Transverse colon (tissue), 3 donors: ENCODE measurements at regions not wholly inside any gene's neighbourhood (a gene's known extent, or its start where the extent isn't known, plus 50 kb on each side); places are given as distances from the start of the nearest gene placed in this dataset.
A peak's percentile ranks its signal among the peaks of the same experiment; 100 is the strongest.

Source experiments
- EP300 ChIP-seq: sonication (generic); formaldehyde crosslinking; IDR thresholded peaks from one replicate; pipeline ENCODE4 v1.6.1; 2017; ENCODE audit warnings: antibody characterized with exemption, low read depth
- TF ChIP-seq, protein P1 (sequence below), 5 experiments: fragments of 200-600 bp in 3 of 5; fragments of 450-650 bp in 2 of 5; sonication (generic) in 3 of 5; IDR thresholded peaks; 1 replicate in 2 of 5; 2 replicates in 3 of 5; pipeline ENCODE4 v1.5.1; 2016 to 2017; ENCODE audit warnings: antibody characterized with exemption in 5 of 5, inconsistent platforms in 3 of 5, mild to moderate bottlenecking in 2 of 5, moderate library complexity in 1 of 5

- TF ChIP-seq, protein P1, sequence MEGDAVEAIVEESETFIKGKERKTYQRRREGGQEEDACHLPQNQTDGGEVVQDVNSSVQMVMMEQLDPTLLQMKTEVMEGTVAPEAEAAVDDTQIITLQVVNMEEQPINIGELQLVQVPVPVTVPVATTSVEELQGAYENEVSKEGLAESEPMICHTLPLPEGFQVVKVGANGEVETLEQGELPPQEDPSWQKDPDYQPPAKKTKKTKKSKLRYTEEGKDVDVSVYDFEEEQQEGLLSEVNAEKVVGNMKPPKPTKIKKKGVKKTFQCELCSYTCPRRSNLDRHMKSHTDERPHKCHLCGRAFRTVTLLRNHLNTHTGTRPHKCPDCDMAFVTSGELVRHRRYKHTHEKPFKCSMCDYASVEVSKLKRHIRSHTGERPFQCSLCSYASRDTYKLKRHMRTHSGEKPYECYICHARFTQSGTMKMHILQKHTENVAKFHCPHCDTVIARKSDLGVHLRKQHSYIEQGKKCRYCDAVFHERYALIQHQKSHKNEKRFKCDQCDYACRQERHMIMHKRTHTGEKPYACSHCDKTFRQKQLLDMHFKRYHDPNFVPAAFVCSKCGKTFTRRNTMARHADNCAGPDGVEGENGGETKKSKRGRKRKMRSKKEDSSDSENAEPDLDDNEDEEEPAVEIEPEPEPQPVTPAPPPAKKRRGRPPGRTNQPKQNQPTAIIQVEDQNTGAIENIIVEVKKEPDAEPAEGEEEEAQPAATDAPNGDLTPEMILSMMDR (IDR thresholded peaks at IDR 0.05): peak in 1 of 5 experiments; percentile 14
- TF ChIP-seq EP300: no peak
These were observed 173.4 kb downstream of the MRPL14 start for GRCh38 chr6:43953794-43954310.
